Naive thymus-derived CD8-positive, alpha-beta T cell (primary cell): ENCODE measurements at regions not wholly inside any gene's neighbourhood (a gene's known extent, or its start where the extent isn't known, plus 50 kb on each side); places are given as distances from the start of the nearest gene placed in this dataset.

ENCODE experiments used
- ATAC-seq, 2 donors: fragments of 150-1000 bp; cut with Tn5 transposase in 1 of 2; sonication (Bioruptor Pico), chemical (Tn5 transposase) in 1 of 2; 1 replicate in 1 of 2; 2 replicates in 1 of 2; pipeline ENCODE4 v1.10.0; 2021; ENCODE audit warnings: mild to moderate bottlenecking in 2 of 2, moderate library complexity in 2 of 2
- POLR2A ChIA-PET: fragments of 350-600 bp; sonication (Branson Sonifier 250); formaldehyde crosslinking; loops from one replicate; lab custom pipeline; 2021; ENCODE audit warnings: antibody characterized with exemption; lab: Charles Lee
- DNase-seq, 10 donors: peaks; one replicate each; pipeline versions ENCODE4 v3.0.0 to v3.0.0-alpha.2; 2020 to 2022
- H3K27ac Mint-ChIP-seq, 10 donors: one replicate each; pipeline ENCODE4 v1.8.0; 2020 to 2022; ENCODE audit warnings: mild to moderate bottlenecking in 10 of 10, mixed read lengths in 10 of 10, moderate library complexity in 4 of 10, inconsistent platforms in 1 of 10
- H3K27me3 Mint-ChIP-seq, 5 donors: one replicate each; pipeline ENCODE4 v1.8.0; 2021 to 2022; ENCODE audit warnings: mixed read lengths in 5 of 5
- H3K36me3 Mint-ChIP-seq, 3 donors: one replicate each; pipeline ENCODE4 v1.8.0; 2020 to 2022; ENCODE audit warnings: mixed read lengths in 3 of 3, mild to moderate bottlenecking in 2 of 3, inconsistent platforms in 1 of 3
- H3K4me1 Mint-ChIP-seq, 4 donors: one replicate each; pipeline ENCODE4 v1.8.0; 2021 to 2022; ENCODE audit warnings: mixed read lengths in 4 of 4
- H3K4me3 Mint-ChIP-seq, 10 donors: one replicate each; pipeline ENCODE4 v1.8.0; 2020 to 2022; ENCODE audit warnings: mild to moderate bottlenecking in 10 of 10, mixed read lengths in 10 of 10, moderate library complexity in 6 of 10, inconsistent platforms in 1 of 10
- H3K9me3 Mint-ChIP-seq, 9 donors: one replicate each; pipeline ENCODE4 v1.8.0; 2020 to 2022; ENCODE audit warnings: mixed read lengths in 9 of 9, mild to moderate bottlenecking in 3 of 9, inconsistent platforms in 1 of 9, moderate library complexity in 1 of 9

- DNase-seq = no peak
- no peak overlapping the region for H3K4me3 Mint-ChIP-seq
- H3K9me3 Mint-ChIP-seq = peaks cover 0 to 11% (median 0%) of the 10 kb centered on the region in 9 donors
- no peaks in the 10 kb centered on the region for H3K4me1 Mint-ChIP-seq
- H3K27ac Mint-ChIP-seq = no peak overlapping the region
- ATAC-seq = no peak
- POLR2A ChIA-PET = no interaction called here
- no peaks in the 10 kb centered on the region for H3K36me3 Mint-ChIP-seq
- H3K27me3 Mint-ChIP-seq = no peaks in the 10 kb centered on the region
Observed at GRCh38 chr6:54579011-54579410, 267.6 kb upstream of the FAM83B start.

- POLR2A ChIA-PET = no interaction called here
- Mint-ChIP-seq H3K9me3 (peaks cover 0 to 25% (median 5%) of the 10 kb centered on the region in 9 donors), H3K4me3 (no peak overlapping the region), H3K36me3 (no peaks in the 10 kb centered on the region), H3K27me3 (no peaks in the 10 kb centered on the region), H3K4me1 (no peaks in the 10 kb centered on the region), H3K27ac (no peak overlapping the region)
- ATAC-seq = no peak
- DNase-seq = no peak
Observed at GRCh38 chr6:54586251-54586650, 260.3 kb upstream of the FAM83B start.

- no peaks in the 10 kb centered on the region for H3K36me3 Mint-ChIP-seq
- peaks cover 0 to 25% (median 5%) of the 10 kb centered on the region in 9 donors for H3K9me3 Mint-ChIP-seq
- H3K27me3 Mint-ChIP-seq = no peaks in the 10 kb centered on the region
- DNase-seq (no peak), ATAC-seq (no peak)
- H3K4me3 Mint-ChIP-seq = no peak overlapping the region
- POLR2A ChIA-PET = no interaction called here
- H3K4me1 Mint-ChIP-seq = no peaks in the 10 kb centered on the region
- no peak overlapping the region for H3K27ac Mint-ChIP-seq
Observed at GRCh38 chr6:54587277-54587676, 259.3 kb upstream of the FAM83B start.

GRCh38 chr6:54588176-54588575 is 258.4 kb upstream of the FAM83B start:
- Mint-ChIP-seq H3K27ac (no peak overlapping the region), H3K4me1 (no peaks in the 10 kb centered on the region), H3K27me3 (no peaks in the 10 kb centered on the region), H3K36me3 (no peaks in the 10 kb centered on the region), H3K4me3 (no peak overlapping the region), H3K9me3 (peaks cover 0 to 25% (median 5%) of the 10 kb centered on the region in 9 donors)
- POLR2A ChIA-PET = no interaction called here
- DNase-seq = no peak
- no peak for ATAC-seq

GRCh38 chr6:54595844-54596243 is 250.7 kb upstream of the FAM83B start:
- no peaks in the 10 kb centered on the region for H3K36me3 Mint-ChIP-seq
- no peak overlapping the region for H3K4me3 Mint-ChIP-seq
- ATAC-seq (no peak), DNase-seq (no peak)
- POLR2A ChIA-PET = no interaction called here
- no peaks in the 10 kb centered on the region for H3K4me1 Mint-ChIP-seq
- H3K27ac Mint-ChIP-seq = no peak overlapping the region
- no peaks in the 10 kb centered on the region for H3K27me3 Mint-ChIP-seq
- H3K9me3 Mint-ChIP-seq = peaks cover 0 to 23% (median 0%) of the 10 kb centered on the region in 9 donors

DNA sequence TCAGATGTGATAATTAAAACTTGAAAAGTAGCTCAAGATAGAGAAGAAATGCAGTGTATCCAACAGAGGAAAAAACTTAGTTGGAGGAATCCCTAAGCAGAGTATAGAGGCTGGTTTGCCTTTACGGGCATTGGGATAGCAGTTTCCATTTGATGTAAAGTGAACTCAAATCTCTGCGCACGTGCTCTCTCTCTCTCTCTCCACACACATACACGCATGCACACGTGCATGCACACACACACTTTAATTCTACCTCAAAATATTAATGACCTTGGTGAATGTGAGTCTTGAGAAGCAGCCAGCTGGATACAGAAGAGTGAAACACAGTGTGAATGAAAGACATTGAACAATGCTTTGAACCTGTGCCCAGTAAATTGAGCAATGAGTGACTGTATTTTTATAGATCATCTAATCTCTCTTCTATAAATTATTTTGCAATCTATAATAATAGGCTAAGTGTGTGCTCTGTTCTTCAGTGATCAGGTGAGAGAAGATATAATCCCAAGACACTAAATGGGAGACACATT is 247.7 kb upstream of the FAM83B start:
- peaks cover 0 to 23% (median 0%) of the 10 kb centered on the region in 9 donors for H3K9me3 Mint-ChIP-seq
- ATAC-seq (no peak), DNase-seq (no peak)
- H3K27me3 Mint-ChIP-seq = no peaks in the 10 kb centered on the region
- no peak overlapping the region for H3K4me3 Mint-ChIP-seq
- H3K27ac Mint-ChIP-seq = peak overlapping the region in 1 of 10 donors; percentile 16
- no peaks in the 10 kb centered on the region for H3K36me3 Mint-ChIP-seq
- no peaks in the 10 kb centered on the region for H3K4me1 Mint-ChIP-seq
- POLR2A ChIA-PET = no interaction called here

DNA sequence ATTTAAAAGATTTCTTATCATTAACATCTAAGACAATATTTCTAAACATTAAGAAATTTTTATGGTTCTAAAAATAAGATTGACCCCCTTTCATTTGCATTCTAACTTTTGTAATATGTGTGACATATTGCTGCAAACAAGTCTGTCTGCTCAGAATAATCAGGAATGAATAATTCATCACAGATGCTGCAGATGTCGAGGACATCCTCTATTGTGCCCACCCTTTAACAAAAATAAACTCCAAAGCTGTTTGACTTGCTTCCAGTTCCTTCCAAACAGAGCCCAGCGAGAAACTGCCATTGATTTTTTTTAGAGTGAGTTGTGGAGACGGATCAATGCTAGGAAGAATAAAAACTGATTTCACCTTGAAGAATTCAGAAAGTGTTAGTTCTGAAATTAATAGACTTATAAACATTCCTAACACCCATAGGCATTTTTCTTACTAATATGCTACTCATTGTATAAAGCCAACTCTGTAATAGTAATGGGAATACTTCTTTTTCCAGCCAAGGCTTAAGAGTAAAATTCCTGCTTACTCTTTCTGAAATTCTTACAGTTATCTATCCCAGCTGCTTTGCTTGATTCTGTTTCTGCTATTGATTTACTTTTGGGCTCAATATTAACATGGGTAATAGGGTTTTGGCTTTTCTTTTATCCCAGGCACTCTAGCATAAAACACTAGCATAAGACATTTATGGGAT is 244.8 kb upstream of the FAM83B start:
- Mint-ChIP-seq H3K9me3 (peaks cover 0 to 3% (median 2%) of the 10 kb centered on the region in 9 donors), H3K4me1 (no peaks in the 10 kb centered on the region), H3K4me3 (no peak overlapping the region), H3K27ac (no peak overlapping the region), H3K27me3 (no peaks in the 10 kb centered on the region), H3K36me3 (no peaks in the 10 kb centered on the region)
- DNase-seq (no peak), ATAC-seq (no peak)
- POLR2A ChIA-PET = no interaction called here

DNA sequence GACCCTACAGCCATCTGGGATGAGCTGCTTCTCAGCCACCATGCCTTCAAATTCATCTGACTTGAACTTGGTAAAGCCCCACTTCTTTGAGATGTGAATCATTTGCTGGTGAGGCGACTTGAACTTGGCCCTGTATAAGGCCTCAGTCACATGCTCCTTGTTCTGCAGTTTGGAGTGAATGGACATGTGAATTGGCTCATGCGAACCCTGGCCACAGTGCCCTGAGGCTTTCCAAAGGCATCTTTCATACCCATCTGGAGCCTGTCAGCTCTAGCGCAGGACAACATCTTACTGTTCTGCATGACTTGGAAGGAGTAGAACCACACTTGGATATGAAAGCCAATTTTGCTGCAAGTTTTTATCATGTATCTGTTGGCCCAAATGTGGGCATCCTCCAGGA is 244.0 kb upstream of the FAM83B start:
- no peaks in the 10 kb centered on the region for H3K36me3 Mint-ChIP-seq
- H3K27ac Mint-ChIP-seq = no peak overlapping the region
- H3K4me1 Mint-ChIP-seq = no peaks in the 10 kb centered on the region
- no peaks in the 10 kb centered on the region for H3K27me3 Mint-ChIP-seq
- POLR2A ChIA-PET = no interaction called here
- H3K9me3 Mint-ChIP-seq = peaks cover 0 to 3% (median 2%) of the 10 kb centered on the region in 9 donors
- DNase-seq (no peak), ATAC-seq (no peak)
- H3K4me3 Mint-ChIP-seq = no peak overlapping the region

GRCh38 chr6:54609981-54610380 is 236.6 kb upstream of the FAM83B start:
- H3K27ac Mint-ChIP-seq = no peak overlapping the region
- H3K4me1 Mint-ChIP-seq = no peaks in the 10 kb centered on the region
- ATAC-seq (no peak), DNase-seq (no peak)
- no peaks in the 10 kb centered on the region for H3K36me3 Mint-ChIP-seq
- no peak overlapping the region for H3K4me3 Mint-ChIP-seq
- POLR2A ChIA-PET = no interaction called here
- H3K27me3 Mint-ChIP-seq = no peaks in the 10 kb centered on the region
- H3K9me3 Mint-ChIP-seq = peaks cover 0 to 13% (median 3%) of the 10 kb centered on the region in 9 donors

GRCh38 chr6:54613596-54613995 is 233.0 kb upstream of the FAM83B start:
- DNase-seq = no peak
- peaks cover 0 to 8% (median 3%) of the 10 kb centered on the region in 9 donors for H3K9me3 Mint-ChIP-seq
- ATAC-seq = no peak
- no peak overlapping the region for H3K27ac Mint-ChIP-seq
- POLR2A ChIA-PET = no interaction called here
- H3K36me3 Mint-ChIP-seq = no peaks in the 10 kb centered on the region
- H3K4me3 Mint-ChIP-seq = no peak overlapping the region
- H3K27me3 Mint-ChIP-seq = no peaks in the 10 kb centered on the region
- no peaks in the 10 kb centered on the region for H3K4me1 Mint-ChIP-seq

- DNase-seq = no peak
- Mint-ChIP-seq H3K4me3 (no peak overlapping the region), H3K36me3 (no peaks in the 10 kb centered on the region), H3K4me1 (no peaks in the 10 kb centered on the region), H3K27me3 (no peaks in the 10 kb centered on the region), H3K9me3 (peaks cover 0 to 6% (median 0%) of the 10 kb centered on the region in 9 donors), H3K27ac (no peak overlapping the region)
- POLR2A ChIA-PET = no interaction called here
- no peak for ATAC-seq
Observed at GRCh38 chr6:54614499-54615195, 231.9 kb upstream of the FAM83B start.

- H3K27me3 Mint-ChIP-seq = no peaks in the 10 kb centered on the region
- H3K9me3 Mint-ChIP-seq = peaks cover 0 to 6% (median 0%) of the 10 kb centered on the region in 9 donors
- no peak for DNase-seq
- H3K4me3 Mint-ChIP-seq = no peak overlapping the region
- H3K36me3 Mint-ChIP-seq = no peaks in the 10 kb centered on the region
- POLR2A ChIA-PET = no interaction called here
- no peak overlapping the region for H3K27ac Mint-ChIP-seq
- no peaks in the 10 kb centered on the region for H3K4me1 Mint-ChIP-seq
- ATAC-seq = no peak
Observed at GRCh38 chr6:54617730-54618129, 228.8 kb upstream of the FAM83B start.

DNA sequence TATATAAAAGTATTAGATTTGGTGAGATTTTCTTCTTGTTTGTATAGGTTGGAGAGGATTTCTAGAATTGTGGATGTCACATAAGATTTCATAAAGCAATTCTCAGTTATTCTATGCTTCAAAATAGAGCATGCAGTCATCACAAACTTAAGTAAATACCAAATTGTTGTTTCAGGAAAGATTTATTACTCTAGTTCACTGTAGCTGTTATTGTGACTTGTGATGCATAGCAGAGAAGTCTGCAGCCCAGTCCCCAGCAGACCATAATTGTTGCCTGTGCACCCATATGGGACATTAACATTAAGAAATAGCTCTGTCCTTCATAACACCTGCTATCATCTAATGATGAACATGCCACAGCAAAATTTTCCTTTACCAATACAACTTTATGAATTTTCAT is 228.0 kb upstream of the FAM83B start:
- Mint-ChIP-seq H3K9me3 (peaks cover 0 to 6% (median 0%) of the 10 kb centered on the region in 9 donors), H3K27ac (no peak overlapping the region), H3K4me1 (no peaks in the 10 kb centered on the region), H3K4me3 (no peak overlapping the region), H3K36me3 (no peaks in the 10 kb centered on the region), H3K27me3 (no peaks in the 10 kb centered on the region)
- ATAC-seq = no peak
- DNase-seq = no peak
- POLR2A ChIA-PET = no interaction called here
